Mammary epithelial cell (primary cell): ENCODE measurements at regions not wholly inside any gene's neighbourhood (a gene's known extent, or its start where the extent isn't known, plus 50 kb on each side); places are given as distances from the start of the nearest gene placed in this dataset.

Experiments
- EZH2 ChIP-seq: IDR thresholded peaks from 2 replicates; pipeline ENCODE4 v1.6.1; 2012; ENCODE audit warnings: low read length, inconsistent platforms, borderline replicate concordance
- TF ChIP-seq, protein P1 (sequence below), 2 donors: IDR thresholded peaks in 1 of 2; conservative IDR thresholded peaks in 1 of 2; 2 replicates each; pipeline ENCODE4 v1.5.1; 2011 to 2012; ENCODE audit warnings: inconsistent platforms in 2 of 2, low read length in 2 of 2, mild to moderate bottlenecking in 2 of 2, control low read depth in 1 of 2, low read depth in 1 of 2; ENCODE audit not compliant: insufficient read depth in 1 of 2; ENCODE audit errors: extremely low read depth in 1 of 2

DNA sequence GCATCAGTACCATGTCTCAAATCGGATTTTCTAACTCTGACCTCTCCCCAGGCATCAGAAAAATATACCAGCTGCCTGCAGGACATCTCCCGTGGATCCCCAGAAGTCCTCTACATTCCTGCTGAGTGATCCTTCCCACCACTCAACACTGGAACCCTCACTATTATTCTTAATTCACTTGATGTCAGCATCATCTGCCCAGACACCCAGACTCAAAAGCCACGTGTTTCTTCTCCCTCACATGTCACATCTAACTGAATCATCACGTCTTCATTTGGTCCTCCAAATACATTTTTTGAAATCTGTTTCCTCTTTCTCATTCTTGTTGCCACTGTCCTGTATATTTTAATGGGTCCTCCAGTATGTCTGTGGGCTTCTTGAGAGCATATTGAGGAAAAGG is 218.6 kb downstream of the HRH4 start:
- TF ChIP-seq, protein P1, sequence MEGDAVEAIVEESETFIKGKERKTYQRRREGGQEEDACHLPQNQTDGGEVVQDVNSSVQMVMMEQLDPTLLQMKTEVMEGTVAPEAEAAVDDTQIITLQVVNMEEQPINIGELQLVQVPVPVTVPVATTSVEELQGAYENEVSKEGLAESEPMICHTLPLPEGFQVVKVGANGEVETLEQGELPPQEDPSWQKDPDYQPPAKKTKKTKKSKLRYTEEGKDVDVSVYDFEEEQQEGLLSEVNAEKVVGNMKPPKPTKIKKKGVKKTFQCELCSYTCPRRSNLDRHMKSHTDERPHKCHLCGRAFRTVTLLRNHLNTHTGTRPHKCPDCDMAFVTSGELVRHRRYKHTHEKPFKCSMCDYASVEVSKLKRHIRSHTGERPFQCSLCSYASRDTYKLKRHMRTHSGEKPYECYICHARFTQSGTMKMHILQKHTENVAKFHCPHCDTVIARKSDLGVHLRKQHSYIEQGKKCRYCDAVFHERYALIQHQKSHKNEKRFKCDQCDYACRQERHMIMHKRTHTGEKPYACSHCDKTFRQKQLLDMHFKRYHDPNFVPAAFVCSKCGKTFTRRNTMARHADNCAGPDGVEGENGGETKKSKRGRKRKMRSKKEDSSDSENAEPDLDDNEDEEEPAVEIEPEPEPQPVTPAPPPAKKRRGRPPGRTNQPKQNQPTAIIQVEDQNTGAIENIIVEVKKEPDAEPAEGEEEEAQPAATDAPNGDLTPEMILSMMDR (conservative IDR thresholded peaks at IDR 0.05 in 1 of 2, IDR thresholded peaks at IDR 0.05 in 1 of 2; ENCODE audit: extremely low read depth in 1 of 2, insufficient read depth in 1 of 2, low read depth in 1 of 2, low read length in 2 of 2), result no peak
- no peak for TF ChIP-seq EZH2
